Brain pericyte (primary cell): ENCODE measurements at regions not wholly inside any gene's neighbourhood (a gene's known extent, or its start where the extent isn't known, plus 50 kb on each side); places are given as distances from the start of the nearest gene placed in this dataset.

Source experiments
- DNase-seq: peaks from one replicate; pipeline ENCODE4 v3.0.0-alpha.2; 2012; ENCODE audit warnings: low read depth, low spot score

DNA sequence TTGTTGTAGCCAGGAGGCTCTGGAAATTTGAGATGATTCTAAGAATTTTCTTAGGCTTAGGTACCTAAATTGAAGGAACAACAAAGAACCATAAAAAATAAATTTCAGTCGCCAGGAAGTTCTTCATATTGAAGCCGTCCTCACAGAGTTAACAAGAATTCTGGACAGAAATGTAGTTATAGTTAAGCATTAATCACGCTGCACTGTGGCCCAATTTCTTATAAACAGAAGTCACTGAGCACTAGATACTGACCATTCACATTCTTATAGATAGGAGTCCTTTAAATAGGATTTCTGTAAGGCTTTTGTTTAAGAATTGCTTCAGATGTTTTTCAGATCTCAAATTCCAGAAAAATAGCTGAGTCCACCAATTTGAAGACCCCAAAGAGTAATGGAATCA, 256.2 kb upstream of the PITRM1 start:
- DNase-seq, result no peak

DNA sequence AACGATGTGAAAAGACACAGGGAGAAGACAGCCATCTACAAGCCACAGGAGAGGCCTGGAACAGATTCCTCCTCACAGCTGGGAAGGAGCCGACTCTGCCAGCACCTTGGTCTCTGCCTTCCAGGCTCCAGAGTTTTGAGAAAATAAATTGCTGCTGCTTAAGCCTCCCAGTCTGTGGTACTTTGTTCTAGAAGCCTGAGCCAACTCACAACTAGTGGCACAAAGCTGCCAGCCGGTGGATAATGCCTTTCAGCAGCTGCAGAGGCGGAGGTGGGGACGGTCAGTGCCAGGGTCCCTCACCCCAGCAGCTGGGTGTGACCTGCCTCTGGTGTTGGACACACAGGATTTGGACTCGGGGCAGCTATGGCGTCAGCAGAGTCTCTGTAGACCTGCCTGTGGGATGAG, 255.4 kb upstream of the PITRM1 start:
- DNase-seq, result no peak

DNA sequence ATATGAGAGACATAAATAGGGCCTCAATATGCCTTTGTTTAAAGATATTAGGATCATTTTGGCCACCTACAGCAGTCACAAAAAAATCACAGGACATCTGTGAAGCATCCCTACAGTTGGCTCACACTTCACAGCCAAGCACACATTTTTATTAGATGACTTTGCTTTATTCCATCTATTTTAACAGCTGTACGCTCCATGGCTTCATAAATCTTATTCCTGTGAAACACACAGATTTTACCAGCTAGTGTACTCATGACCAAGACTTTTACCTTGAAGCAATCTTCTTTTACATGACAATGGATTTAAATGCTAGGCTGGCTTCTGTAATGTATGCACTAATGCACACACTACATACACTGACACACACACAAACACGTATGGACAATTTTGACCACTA, 254.8 kb upstream of the PITRM1 start:
- no peak for DNase-seq

DNA sequence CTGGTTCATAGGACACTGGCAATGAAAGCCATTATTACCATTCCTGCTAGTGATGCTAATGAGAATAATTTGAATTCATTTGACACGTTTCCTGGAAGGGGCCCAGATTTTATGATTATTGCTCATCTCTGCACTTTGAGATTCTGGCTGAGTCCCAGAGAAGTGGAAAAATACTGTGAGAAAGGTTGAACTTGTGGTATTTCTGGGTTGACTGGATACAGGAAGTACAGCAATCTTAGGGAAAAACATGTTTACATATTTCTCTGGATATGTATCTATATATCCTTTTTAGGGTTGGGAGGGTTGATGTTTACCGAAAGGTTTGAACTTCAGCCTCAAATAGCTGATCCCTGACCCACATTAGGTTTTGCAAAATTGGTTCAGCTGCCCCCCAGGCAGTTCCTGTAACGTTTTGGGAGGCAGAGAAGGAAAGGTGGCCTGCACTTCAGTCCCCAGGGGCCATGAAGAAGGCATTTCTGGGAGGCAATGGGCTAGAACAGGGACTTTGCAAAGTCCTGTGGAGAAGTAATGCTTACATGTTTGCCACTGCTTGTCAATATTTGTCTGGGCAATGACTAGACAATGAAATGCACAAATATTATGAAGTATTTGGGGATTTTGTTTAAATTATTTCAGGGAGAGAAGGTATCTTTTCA, 253.7 kb upstream of the PITRM1 start:
- DNase-seq, result no peak

DNA sequence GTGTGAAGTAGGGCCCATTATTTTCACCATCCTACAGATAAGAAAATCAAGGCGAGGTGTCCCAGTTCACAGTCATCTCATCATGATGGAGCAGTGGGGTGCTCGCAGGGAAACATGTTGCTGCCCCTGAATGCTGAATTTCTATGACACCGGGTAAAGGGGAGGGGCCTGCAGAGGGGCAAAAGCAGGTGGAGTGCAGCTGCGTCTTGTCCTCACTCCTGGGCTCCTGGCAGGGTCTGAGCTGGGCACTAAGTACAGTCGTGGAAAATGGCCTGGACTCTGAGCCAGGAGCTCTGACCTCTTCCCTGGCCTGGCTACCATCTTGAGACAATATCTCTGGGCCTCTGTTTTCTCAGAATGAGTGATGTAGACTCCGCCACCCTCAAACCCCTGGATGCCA, 253.1 kb upstream of the PITRM1 start:
- DNase-seq, result no peak

DNA sequence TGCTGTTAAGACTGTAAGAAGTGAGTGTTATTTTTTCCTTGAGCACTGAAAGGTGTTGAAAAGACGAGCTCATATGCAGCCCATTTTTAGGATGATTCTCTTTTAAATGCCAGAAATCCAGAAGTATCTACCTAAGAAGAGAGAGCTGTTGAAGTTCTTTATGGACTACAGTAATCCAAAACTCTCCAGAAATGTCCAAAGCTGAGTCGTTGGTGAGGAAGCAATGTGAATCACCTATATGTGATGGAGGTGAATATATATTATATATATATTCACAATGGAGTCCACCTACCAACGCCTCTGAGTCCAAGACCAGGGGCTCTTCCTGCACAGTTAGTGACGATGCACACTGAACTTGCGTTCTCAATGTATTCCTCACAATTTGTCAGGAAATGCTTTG, 252.7 kb upstream of the PITRM1 start:
- DNase-seq, result no peak

DNA sequence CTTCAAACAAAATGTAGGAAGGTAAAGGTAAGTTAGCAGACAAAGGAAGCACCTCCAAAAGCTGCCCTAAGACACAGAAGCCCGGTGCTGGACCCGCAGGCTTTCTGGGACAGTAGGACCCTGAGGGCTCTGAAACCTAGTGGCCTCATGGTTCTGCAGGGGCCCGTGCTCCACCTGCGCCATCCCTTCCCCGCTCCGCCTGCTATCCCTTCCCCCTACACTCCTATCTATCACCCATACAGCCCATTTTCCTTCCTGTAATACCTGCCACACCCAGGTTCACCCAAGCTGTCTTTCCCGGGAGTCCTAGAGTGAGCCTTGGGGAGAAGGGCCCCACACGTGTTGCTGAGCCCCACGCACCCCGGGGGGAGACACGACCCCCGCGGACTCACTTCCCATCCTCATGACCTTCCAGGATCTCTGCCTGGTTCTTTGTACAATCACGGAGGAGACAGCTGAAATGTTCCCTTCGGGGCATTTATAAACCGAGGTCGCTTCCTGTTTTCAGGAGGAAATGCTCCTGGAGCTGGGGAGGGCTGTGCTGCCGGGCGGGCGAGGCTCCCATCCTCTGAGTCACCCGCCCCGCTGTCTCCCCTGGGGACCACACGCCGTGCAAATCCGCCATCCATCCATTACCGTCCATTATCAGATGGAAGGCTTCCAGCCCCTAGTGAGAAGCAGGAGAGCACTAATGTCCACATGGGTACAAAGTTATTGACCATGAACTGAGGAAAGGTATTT, 251.7 kb upstream of the PITRM1 start:
- DNase-seq, result no peak

DNA sequence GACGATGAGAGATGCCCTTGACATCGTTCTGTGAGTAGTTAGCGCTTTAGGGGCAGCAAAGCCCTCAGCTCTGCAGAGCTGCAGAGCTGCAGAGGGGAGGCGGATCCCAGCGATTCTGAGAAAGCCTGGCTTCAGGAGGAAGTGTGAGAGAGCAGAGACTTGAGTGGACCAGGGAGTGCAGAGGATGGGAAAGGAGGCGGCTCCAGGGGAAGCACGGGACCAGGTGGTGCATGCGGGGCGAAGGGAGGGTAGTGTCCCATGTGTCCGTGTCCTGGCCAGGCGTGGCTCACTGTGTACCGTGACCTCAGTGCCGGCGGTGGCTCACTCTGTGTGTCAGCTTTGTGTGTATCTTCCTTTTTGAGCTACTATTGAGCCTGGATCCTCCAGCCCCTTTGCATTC, 250.8 kb upstream of the PITRM1 start:
- no peak for DNase-seq

DNA sequence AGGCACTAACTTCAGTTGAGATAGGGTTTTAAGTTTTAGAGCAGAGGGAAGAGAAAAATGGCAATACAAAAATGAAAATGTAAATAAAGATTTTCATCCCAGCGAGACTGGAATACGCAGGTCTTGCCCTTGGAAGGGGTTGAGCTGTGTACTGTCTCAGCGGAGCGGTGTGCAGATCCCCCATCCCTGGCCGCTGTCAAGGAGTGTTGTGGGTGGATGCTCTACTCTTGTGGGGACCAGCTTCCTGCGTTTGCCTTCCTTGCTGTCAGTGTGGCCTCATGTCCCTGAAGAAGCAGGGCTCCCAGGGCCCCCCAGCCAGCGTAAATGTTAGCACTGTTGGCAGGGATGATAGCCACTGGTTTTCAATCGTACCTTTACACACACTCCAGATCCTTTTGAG, 249.7 kb upstream of the PITRM1 start:
- DNase-seq, result no peak

DNA sequence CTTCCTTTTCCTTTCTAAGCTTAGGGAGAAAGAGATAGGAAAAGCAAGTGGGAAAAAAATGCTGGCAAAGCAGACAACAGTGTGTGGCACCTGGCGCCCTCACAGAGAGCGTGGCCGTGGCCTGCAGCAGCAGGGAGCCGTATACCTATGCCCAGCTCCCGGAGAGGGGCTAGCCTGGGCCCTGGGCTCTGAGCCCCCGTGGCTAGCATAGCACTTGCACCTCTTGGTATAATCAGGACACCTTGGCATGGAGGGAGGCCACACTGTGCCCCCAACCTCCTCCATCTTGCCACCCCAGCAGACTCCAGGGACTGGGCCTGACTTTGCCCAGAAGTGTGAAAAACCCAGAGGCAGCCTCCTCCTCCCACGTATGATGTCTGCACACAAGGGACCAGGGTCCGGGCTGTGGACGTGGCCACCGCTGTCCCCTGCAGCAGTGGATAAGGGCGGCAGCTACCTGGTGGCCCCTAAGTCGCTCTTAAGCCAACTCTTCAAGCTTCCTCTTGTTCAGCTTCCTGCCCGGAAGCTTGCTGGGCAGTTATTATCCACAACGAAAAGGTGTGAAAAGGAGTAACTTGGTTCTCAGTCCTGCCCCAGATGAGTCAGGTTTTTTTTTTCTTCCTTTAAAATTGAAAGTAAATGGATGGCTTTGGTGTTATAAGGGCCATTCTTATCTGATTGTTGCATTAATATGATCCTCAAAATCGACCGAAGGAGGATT, 249.1 kb upstream of the PITRM1 start:
- DNase-seq, result no peak

DNA sequence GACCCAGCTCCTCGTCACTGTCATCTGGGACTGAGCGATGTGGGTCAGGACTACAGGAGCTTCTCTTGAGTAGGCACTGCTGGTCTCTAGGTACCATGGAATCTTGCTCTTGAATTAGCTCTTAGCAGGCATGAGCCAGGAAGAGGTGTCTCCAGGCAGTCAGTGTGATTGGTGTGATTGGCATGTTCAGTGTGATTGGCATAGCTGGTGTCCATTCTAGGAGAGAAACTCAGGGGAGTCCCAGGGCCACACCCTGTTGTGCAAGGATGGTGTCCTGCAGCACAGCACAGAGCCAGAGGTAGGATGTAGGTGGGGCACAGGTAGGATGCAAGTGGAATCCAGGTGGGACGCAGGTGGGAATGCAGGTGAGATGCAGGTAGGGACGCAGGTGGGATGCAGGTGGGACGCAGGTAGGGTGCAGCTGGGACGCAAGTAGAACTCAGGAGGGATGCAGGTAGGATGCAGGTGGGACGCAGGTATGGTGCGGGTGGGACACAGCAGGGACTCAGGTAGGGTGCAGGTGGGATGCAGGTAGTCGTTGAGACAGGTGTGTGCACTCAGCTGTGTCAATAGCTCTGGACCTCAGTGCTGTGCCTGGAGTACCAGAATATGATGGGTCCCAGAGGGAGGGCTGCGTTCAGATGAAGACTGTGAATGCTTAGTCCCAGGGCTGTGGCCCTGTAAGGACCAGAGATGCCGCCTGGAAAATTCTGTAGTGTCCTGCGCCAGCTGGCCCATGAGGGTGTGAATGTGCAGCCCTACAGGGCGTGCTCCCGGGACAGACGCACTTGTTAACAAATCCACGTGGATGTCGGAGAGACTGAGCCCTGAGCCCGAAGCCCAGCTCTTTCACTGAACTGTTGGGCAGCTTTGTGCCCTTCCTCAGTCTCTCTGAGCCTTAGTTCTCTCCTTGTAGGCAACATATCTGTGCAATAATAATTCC, 248.2 kb upstream of the PITRM1 start:
- DNase-seq, result no peak

DNA sequence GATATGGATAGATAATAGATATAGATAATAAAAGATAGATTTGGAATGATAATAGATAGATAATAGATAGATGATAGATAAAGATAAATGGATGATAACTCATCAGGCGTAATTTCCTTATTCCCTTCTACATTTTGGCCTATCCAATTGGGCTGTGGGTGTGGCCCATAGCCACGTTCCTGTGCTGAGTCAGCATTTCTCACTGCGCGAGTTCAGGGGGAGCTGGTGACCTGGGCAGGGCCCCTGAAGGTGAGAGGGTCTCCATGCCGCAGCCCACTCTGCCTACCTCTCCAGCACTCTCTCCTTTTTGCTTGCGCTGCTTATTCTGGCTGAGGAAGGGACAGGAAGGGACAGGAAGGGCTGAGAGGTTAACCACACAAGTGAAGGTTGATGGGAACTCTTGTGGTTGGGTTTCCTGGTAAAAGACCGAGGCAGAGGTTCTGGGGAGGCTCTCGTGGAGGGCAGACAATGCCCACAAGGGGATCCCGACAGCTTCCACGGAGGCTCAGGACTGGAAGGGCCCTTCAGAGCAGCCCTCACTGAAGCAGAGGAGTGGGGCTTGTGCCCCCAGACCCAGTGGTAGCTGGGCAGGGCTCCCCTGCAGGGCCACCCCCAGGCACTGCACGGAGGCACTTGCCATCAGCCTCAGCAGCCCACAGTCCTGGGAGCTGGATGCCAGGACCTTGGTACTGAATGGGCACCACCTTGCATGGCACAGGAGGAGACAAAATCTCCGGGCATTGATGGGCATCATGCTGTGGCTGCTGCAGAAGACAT, 247.3 kb upstream of the PITRM1 start:
- DNase-seq, result no peak

DNA sequence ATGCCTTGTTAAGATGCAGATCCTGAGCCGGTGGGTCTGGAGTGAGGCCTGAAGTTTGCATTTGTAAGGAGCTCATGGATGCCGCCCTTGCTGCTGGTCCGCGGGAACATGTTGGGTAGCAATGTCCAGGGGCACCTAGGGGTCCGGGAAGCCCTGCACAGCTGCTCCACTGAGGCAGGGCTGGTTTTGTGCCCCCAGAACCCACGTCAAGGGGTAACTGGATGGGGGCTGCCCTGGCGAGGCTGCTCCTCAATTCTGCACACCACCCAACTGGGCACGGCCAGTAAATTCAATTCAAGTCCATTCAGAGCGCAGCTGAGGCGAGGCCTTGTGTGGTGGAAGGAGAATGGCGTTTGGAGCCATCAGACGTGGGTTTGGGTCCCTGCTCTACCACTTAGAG, 246.3 kb upstream of the PITRM1 start:
- no peak for DNase-seq

DNA sequence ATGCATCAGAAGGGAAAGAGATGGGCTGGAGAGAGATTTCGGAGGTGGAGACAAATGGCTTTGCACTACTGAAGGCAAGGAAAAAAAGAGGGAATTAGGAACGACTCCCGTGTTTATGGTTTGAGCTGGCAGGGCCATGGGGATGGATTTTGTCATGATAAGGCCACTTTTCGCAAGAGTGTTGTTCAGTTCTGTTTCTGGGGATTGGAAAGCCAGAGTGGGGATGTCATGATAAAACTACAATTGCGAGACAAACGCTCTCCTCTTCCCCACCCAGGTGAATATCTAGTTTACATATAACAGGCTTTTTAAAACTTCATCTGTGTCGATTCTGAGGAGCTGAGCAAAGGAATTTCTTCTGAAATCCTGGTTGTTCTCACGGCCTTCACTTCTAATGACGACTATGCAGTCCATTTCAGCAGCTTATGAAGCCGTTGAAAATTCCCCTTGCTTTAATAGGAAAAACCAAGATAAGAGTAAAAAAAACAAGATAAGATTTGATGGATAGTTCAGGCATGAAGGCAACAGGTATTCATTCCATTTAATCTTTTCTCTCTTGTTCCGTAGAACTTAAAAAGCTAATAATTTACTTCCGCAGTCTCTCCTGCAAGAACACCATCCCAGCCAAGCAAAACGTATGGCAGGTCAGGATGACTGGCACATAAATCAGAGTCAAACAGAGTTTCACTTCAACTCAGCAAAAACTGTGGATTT, 245.6 kb upstream of the PITRM1 start:
- no peak for DNase-seq

DNA sequence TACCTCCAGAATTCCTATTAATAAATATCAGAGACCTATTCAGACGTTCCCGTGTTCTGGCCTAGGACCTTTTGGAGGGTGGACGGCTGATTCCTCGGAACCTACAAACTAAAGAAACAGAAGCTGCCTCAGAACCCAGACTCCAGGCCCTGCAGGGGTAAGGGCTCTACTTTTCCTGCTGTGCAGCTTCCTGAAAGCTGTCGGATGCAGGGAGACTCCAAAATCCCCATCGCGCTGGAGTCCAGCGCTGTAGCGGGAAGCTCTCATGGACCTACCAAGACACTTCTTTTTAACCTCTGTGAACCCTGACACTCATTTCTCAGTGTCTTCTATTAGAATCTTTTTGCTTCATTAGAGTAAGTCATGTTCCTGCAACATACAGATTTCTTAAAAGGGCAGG, 244.5 kb upstream of the PITRM1 start:
- no peak for DNase-seq

DNA sequence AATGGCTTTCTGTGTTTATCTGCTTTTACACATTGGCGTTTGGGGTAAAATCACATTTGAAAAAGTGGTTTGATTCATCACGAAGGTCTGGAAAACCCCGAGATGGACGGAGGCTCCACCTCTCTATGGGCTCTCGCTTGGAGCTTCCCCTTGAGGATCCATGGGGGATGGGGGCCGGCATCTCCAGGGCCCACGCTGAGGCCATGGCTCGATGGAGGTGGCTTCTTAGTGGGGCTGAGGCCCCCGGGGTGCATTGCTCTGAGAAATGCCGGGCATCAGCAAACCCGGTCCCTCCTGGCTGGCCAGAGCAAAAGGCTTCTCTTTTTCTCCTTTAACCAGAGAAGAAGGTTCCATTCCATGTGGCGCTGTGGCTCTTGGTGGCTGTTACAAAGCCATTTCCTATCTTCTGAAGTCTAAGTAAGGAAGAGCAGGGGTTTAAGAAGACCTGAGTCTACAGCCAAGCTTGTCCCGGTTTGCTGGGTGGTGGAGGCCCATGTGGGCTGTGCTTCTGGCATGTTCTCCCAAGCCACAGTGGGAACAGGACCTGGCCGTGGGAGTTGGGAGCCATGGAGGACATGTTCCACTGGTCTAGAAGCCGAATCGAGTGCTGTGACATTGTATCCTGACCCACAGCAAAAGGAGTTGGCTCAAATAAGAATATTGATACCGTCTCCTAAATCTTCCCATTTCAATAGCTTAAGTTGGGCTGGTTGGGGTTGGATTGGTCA, 243.5 kb upstream of the PITRM1 start:
- DNase-seq, result no peak

DNA sequence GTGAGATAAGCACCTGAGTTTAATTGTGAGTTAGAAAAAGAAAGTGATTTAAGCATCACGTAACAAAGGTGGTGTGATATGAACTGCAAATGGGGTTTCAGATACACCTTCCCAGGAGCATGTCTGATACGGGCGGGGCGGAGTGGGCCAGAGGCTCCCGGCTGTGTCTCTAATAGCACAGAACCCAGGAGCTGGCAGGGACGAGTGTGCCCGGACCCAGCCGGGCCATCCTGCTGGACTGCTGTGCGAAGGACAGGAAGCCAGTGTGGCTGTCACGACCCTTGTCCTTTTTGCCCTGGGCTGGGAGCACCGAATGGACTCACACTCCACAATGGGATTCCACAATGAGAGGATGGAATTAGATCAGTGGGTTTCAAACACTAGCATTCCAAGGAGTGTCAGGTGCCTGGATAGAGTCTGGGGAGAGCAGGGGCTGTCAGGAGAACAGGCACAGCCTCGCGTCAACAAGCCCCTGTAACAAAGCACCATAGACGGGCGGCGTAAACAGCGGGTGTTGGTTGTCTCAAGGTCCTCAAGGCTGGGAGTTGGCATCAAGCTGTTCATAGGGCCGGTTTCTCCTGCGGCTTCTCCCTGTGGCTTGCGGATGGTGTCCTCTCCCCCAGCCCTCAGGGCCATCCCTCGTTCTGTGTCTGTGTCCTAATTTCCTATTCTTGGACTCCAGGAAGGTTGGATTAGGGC, 242.6 kb upstream of the PITRM1 start:
- DNase-seq, result no peak

DNA sequence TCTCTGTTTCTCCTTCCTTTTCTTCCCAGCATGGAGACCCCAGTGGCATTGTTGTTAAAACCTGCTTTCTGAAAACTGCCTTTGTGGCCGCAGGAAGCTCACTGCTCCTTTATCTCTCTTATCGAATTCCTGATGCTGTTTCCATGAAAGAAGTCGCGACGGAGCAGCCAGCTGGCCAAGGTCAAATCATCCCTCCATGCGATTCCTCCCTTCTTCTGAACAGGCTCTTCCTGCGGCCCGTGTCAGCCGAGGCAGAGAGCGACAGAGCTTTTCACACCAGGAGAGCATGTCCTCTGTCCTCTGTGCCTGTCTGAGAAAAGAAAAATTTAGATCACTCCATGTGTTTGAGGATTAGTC, 242.1 kb upstream of the PITRM1 start:
- DNase-seq, result no peak
